ENCODE measurements at regions not wholly inside any gene's neighbourhood (a gene's known extent, or its start where the extent isn't known, plus 50 kb on each side); places are given as distances from the start of the nearest gene placed in this dataset.

DNA sequence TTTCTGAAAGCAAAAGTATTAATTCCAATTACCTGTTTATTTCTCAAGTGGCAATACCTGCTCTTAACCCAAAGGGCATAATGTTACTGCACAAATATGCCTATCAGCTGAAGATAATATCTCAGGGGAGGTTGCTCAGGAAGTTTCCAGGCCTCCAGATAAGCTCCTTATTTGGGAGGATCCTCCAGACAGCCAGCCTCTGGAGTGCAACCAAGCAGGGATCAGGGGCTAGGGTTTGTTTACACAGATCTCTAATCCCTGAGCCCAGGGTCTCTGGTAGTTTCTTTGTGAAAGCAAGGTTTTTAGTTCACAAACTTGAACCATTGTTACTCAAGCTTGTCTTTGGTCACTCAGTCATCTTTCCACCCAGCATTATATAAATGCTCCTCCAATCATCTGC lies 124.4 kb downstream of the SLC38A4 start:
- Histone ChIP-seq H2BK15ac (ENCODE audit: low read length) (no peak overlapping the region), H4K5ac (ENCODE audit: insufficient read length, low read depth, low read length) (no peak overlapping the region), H2BK20ac (ENCODE audit: low read length) (no peak overlapping the region), H3K18ac (ENCODE audit: extremely low read depth, low read length) (no peak overlapping the region), H3K4me3 (ENCODE audit: extremely low read depth in 1 of 4, insufficient read depth in 2 of 4, low read depth in 3 of 4, low read length in 4 of 4) (no peak overlapping the region), H3K79me1 (ENCODE audit: low read depth, low read length) (no peaks in the 10 kb centered on the region), H3K4me2 (ENCODE audit: insufficient read depth in 1 of 2, low read depth in 2 of 2, low read length in 2 of 2) (no peak overlapping the region), H2AFZ (ENCODE audit: low read length) (no peak overlapping the region), H3K27me3 (replicated peaks in 1 of 4; ENCODE audit: control insufficient read depth in 3 of 4, extremely low read depth in 1 of 4, insufficient read depth in 3 of 4, low read length in 3 of 4) (no peaks in the 10 kb centered on the region), H3K4me1 (replicated peaks in 1 of 4; ENCODE audit: control insufficient read depth in 3 of 4, insufficient read depth in 4 of 4, low read length in 3 of 4) (no peaks in the 10 kb centered on the region), H2BK12ac (ENCODE audit: low read depth, low read length) (no peak overlapping the region), H2AK5ac (ENCODE audit: low read depth, low read length) (no peak overlapping the region), H2BK120ac (replicated peaks; ENCODE audit: low read depth, low read length) (no peak overlapping the region), H4K91ac (replicated peaks; ENCODE audit: insufficient read length, low read length) (no peak overlapping the region), H3K36me3 (ENCODE audit: control insufficient read depth in 2 of 4, insufficient read depth in 4 of 4, low read length in 3 of 4) (no peaks in the 10 kb centered on the region; a peak in 1 of 8 replicates), H3K23me2 (ENCODE audit: low read depth, low read length) (no peaks in the 10 kb centered on the region), H4K8ac (ENCODE audit: extremely low read depth, insufficient read depth, low read length) (no peak overlapping the region), H3K27ac (ENCODE audit: low read depth, low read length) (no peak overlapping the region), H3K56ac (replicated peaks; ENCODE audit: insufficient read length, low read depth, low read length) (no peak overlapping the region), H2BK5ac (ENCODE audit: low read depth, low read length) (no peak overlapping the region), H3K14ac (ENCODE audit: insufficient read length) (no peak overlapping the region), H3K23ac (ENCODE audit: insufficient read length) (no peak overlapping the region), H3K79me2 (ENCODE audit: control insufficient read depth in 1 of 2, insufficient read depth in 2 of 2, low read length in 2 of 2) (no peaks in the 10 kb centered on the region), H4K20me1 (replicated peaks in 1 of 2; ENCODE audit: control insufficient read depth in 1 of 2, insufficient read depth in 2 of 2, low read length in 2 of 2) (no peaks in the 10 kb centered on the region), H3K4ac (replicated peaks; ENCODE audit: insufficient read length, low read depth, low read length) (no peak overlapping the region), H3K9me3 (ENCODE audit: insufficient read depth in 2 of 2, low read depth in 1 of 2, low read length in 1 of 2) (0 out of 4 replicates have a peak, but pooled peaks cover 3% of the 10 kb centered on the region in 2 experiments), H3K9ac (replicated peaks in 1 of 4; ENCODE audit: extremely low read depth in 1 of 4, low read depth in 3 of 4, low read length in 3 of 4) (no peak overlapping the region)
- DNase-seq (ENCODE audit: low read depth in 1 of 2, low spot score in 2 of 2) (no peak), FAIRE-seq (no peak)
- ChIA-PET POLR2A (ENCODE audit: partially characterized antibody) (no interaction called here), CTCF (ENCODE audit: partially characterized antibody) (interaction anchor here (1.3 kb wide), 1 partner anchor 16 kb away, joined by 4 read pairs; no protein-coding TSS in a partner anchor)
- no peak for TF ChIP-seq EZH2 (IDR thresholded peaks at IDR 0.05; ENCODE audit: low read depth, low read length, severe bottlenecking)
- no peak for TF ChIP-seq SIN3A (conservative IDR thresholded peaks at IDR 0.05 in 1 of 2, IDR thresholded peaks at IDR 0.05 in 1 of 2; ENCODE audit: low read depth in 1 of 2, low read length in 2 of 2)
- TF ChIP-seq KDM5A (IDR thresholded peaks at IDR 0.05; ENCODE audit: low read length): no peak
- TF ChIP-seq TAF1 (IDR thresholded peaks at IDR 0.05; ENCODE audit: low read depth, low read length): no peak
- TF ChIP-seq ASH2L (IDR thresholded peaks at IDR 0.05; ENCODE audit: low read length): no peak
- no peak for TF ChIP-seq SIX5 (IDR thresholded peaks at IDR 0.05; ENCODE audit: low read depth, low read length)
- TF ChIP-seq NRF1 (IDR thresholded peaks at IDR 0.05; ENCODE audit: low read depth, low read length): no peak
- TF ChIP-seq, protein P1, sequence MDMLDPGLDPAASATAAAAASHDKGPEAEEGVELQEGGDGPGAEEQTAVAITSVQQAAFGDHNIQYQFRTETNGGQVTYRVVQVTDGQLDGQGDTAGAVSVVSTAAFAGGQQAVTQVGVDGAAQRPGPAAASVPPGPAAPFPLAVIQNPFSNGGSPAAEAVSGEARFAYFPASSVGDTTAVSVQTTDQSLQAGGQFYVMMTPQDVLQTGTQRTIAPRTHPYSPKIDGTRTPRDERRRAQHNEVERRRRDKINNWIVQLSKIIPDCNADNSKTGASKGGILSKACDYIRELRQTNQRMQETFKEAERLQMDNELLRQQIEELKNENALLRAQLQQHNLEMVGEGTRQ (IDR thresholded peaks at IDR 0.05; ENCODE audit: low read length): no peak
- no peak for TF ChIP-seq SUZ12 (IDR thresholded peaks at IDR 0.05; ENCODE audit: low read length)
- TF ChIP-seq HDAC2 (IDR thresholded peaks at IDR 0.05; ENCODE audit: borderline replicate concordance in 1 of 2, low read depth in 2 of 2, low read length in 2 of 2): no peak
- TF ChIP-seq BRCA1 (IDR thresholded peaks at IDR 0.05; ENCODE audit: low read depth, low read length): no peak
- no peak for TF ChIP-seq SP1 (IDR thresholded peaks at IDR 0.05; ENCODE audit: low read depth, low read length)
- TF ChIP-seq PHF8 (conservative IDR thresholded peaks at IDR 0.05; ENCODE audit: low read depth, low read length): no peak
- no peak for TF ChIP-seq SAP30 (IDR thresholded peaks at IDR 0.05; ENCODE audit: insufficient read depth, insufficient replicate concordance, low read length)
